Lung (tissue), 11 donors: ENCODE measurements at regions not wholly inside any gene's neighbourhood (a gene's known extent, or its start where the extent isn't known, plus 50 kb on each side); places are given as distances from the start of the nearest gene placed in this dataset.

Experiments used
- ATAC-seq: fragments of 200-7000 bp; cut with Tn5 transposase; one replicate; pipeline ENCODE4 v1.9.1; 2020; ENCODE audit warnings: moderate number of reproducible peaks; ENCODE audit not compliant: insufficient read depth, low FRiP score
- DNase-seq, 3 donors: peaks; one replicate each; pipeline ENCODE4 v3.0.0-alpha.2; 2013 to 2017
- H3K27ac ChIP-seq, 2 donors: one replicate each; pipeline ENCODE4 v1.5.1; 2013; ENCODE audit warnings: mild to moderate bottlenecking in 2 of 2, moderate library complexity in 2 of 2, control low read depth in 1 of 2, inconsistent platforms in 1 of 2, low read depth in 1 of 2, low read length in 1 of 2
- H3K27me3 ChIP-seq, 3 donors: one replicate each; pipeline ENCODE4 v1.5.1; 2013; ENCODE audit warnings: low read length in 2 of 3; ENCODE audit not compliant: control insufficient read depth in 3 of 3, insufficient read depth in 3 of 3
- H3K36me3 ChIP-seq, 4 donors: one replicate each; pipeline ENCODE4 v1.5.1; 2013; ENCODE audit warnings: low read length in 4 of 4, mild to moderate bottlenecking in 1 of 4, moderate library complexity in 1 of 4; ENCODE audit not compliant: control insufficient read depth in 4 of 4, insufficient read depth in 4 of 4
- H3K4me1 ChIP-seq, 5 donors: one replicate each; pipeline ENCODE4 v1.5.1; 2013; ENCODE audit warnings: low read length in 5 of 5, mild to moderate bottlenecking in 2 of 5, moderate library complexity in 1 of 5; ENCODE audit not compliant: control insufficient read depth in 5 of 5, insufficient read depth in 5 of 5
- H3K4me3 ChIP-seq: one replicate; pipeline ENCODE4 v1.5.1; 2013; ENCODE audit warnings: mild to moderate bottlenecking, control low read depth, moderate library complexity
- H3K9ac ChIP-seq, 2 donors: one replicate each; pipeline ENCODE4 v1.5.1; 2013; ENCODE audit warnings: low read length in 2 of 2, control low read depth in 1 of 2; ENCODE audit not compliant: insufficient read depth in 1 of 2
- H3K9me3 ChIP-seq, 4 donors: one replicate each; pipeline ENCODE4 v1.5.1; 2013; ENCODE audit warnings: low read length in 3 of 4, mild to moderate bottlenecking in 1 of 4, moderate library complexity in 1 of 4; ENCODE audit not compliant: control insufficient read depth in 4 of 4, insufficient read depth in 3 of 4
- CTCF ChIP-seq: IDR thresholded peaks from 2 replicates; pipeline ENCODE4 v1.5.1; 2012; ENCODE audit warnings: mild to moderate bottlenecking; ENCODE audit errors: control extremely low read depth, extremely low read depth
- WGBS, 2 donors: extraction: QIAGEN DNeasy Blood & Tissue Kit; methylation state at CpG; one replicate each; pipeline ENCODE4 v1.1.7; 2013; 5-methylcytosine and 5-hydroxymethylcytosine counted together
- donor health status: control.
- donor health status: control.
- donor health status: Bipolar disorder and iron deficiency.
- donor health status: healthy.
- donor health status: DM: yes; HTN: yes; CAD: no.

GRCh38 chr2:37569986-37570679, 101.3 kb downstream of the CDC42EP3 start:
- WGBS, 2 donors: 53 to 79% methylated on average over 3 of the region's 3 CpGs
- no peak for TF ChIP-seq CTCF
- ATAC-seq: no peak

GRCh38 chr2:37570773-37571586, 100.5 kb downstream of the CDC42EP3 start:
- DNase-seq (peak in 1 of 3 donors; percentile 24), ATAC-seq (no peak)
- Histone ChIP-seq H3K4me1 (peaks cover 0 to 16% (median 2%) of the 10 kb centered on the region in 5 donors), H3K27me3 (no peaks in the 10 kb centered on the region), H3K9ac (no peak overlapping the region), H3K9me3 (no peaks in the 10 kb centered on the region), H3K36me3 (no peaks in the 10 kb centered on the region), H3K4me3 (no peak overlapping the region), H3K27ac (peak overlapping the region in 1 of 2 donors; percentile 48)
- TF ChIP-seq CTCF: no peak
- 71 to 88% methylated on average over 6 of the region's 6 CpGs for WGBS, 2 donors

More at GRCh38 chr2:37569986-37570679, 101.3 kb downstream of the CDC42EP3 start:
- DNase-seq: no peak
- Histone ChIP-seq H3K4me3 (no peak overlapping the region), H3K9me3 (no peaks in the 10 kb centered on the region), H3K9ac (no peak overlapping the region), H3K36me3 (no peaks in the 10 kb centered on the region), H3K27ac (no peak overlapping the region), H3K27me3 (no peaks in the 10 kb centered on the region), H3K4me1 (peaks cover 0 to 16% (median 2%) of the 10 kb centered on the region in 5 donors)

- Histone ChIP-seq H3K4me1 (peaks cover 0 to 16% (median 2%) of the 10 kb centered on the region in 5 donors), H3K4me3 (no peak overlapping the region), H3K27ac (peak overlapping the region in 1 of 2 donors; percentile 48), H3K9me3 (no peaks in the 10 kb centered on the region), H3K9ac (no peak overlapping the region), H3K27me3 (no peaks in the 10 kb centered on the region), H3K36me3 (no peaks in the 10 kb centered on the region)
- TF ChIP-seq CTCF: no peak
- no peak for DNase-seq
- no peak for ATAC-seq
- 91 to 93% methylated on average over 7 of the region's 7 CpGs for WGBS, 2 donors
These were observed 99.8 kb downstream of the CDC42EP3 start for GRCh38 chr2:37571587-37572136.
